Astrocyte (in vitro differentiated cells and primary cell): ENCODE measurements at regions not wholly inside any gene's neighbourhood (a gene's known extent, or its start where the extent isn't known, plus 50 kb on each side); places are given as distances from the start of the nearest gene placed in this dataset.

Source experiments
- EZH2 ChIP-seq: IDR thresholded peaks from 2 replicates; pipeline ENCODE4 v1.6.1; 2012; ENCODE audit warnings: mild to moderate bottlenecking, low read length, inconsistent platforms; ENCODE audit not compliant: insufficient read depth
- TF ChIP-seq, protein P1 (sequence below): IDR thresholded peaks from 2 replicates; pipeline ENCODE4 v1.5.1; 2011; ENCODE audit warnings: low read depth, mild to moderate bottlenecking, inconsistent platforms, low read length, moderate library complexity; ENCODE audit not compliant: insufficient read depth

DNA sequence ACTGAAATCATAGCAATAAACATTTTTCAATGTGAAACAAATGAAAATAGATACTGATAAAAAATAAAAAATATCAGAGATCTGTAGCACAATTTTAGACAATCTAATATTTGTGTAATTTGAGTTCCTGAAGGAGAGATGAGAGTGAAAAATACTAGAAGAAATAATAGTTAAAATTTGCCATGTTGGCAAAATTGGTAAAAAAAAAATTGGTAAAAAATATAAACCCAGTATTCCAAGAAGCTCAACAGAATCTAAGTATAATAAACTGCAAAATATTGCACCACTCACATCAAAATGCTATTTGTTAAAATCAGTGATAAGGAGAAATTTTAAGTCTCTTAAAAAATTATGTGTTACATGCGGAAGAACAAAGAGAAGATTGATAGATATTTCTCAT lies 1680.7 kb downstream of the PCDH7 start:
- TF ChIP-seq, protein P1, sequence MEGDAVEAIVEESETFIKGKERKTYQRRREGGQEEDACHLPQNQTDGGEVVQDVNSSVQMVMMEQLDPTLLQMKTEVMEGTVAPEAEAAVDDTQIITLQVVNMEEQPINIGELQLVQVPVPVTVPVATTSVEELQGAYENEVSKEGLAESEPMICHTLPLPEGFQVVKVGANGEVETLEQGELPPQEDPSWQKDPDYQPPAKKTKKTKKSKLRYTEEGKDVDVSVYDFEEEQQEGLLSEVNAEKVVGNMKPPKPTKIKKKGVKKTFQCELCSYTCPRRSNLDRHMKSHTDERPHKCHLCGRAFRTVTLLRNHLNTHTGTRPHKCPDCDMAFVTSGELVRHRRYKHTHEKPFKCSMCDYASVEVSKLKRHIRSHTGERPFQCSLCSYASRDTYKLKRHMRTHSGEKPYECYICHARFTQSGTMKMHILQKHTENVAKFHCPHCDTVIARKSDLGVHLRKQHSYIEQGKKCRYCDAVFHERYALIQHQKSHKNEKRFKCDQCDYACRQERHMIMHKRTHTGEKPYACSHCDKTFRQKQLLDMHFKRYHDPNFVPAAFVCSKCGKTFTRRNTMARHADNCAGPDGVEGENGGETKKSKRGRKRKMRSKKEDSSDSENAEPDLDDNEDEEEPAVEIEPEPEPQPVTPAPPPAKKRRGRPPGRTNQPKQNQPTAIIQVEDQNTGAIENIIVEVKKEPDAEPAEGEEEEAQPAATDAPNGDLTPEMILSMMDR: no peak
- TF ChIP-seq EZH2: no peak
